NCI-H2029 (cell line): ENCODE measurements at regions not wholly inside any gene's neighbourhood (a gene's known extent, or its start where the extent isn't known, plus 50 kb on each side); places are given as distances from the start of the nearest gene placed in this dataset.

Source experiments
- DNase-seq: peaks from one replicate; lab custom pipeline; 2025; lab: John Stamatoyannopoulos, UW

DNA sequence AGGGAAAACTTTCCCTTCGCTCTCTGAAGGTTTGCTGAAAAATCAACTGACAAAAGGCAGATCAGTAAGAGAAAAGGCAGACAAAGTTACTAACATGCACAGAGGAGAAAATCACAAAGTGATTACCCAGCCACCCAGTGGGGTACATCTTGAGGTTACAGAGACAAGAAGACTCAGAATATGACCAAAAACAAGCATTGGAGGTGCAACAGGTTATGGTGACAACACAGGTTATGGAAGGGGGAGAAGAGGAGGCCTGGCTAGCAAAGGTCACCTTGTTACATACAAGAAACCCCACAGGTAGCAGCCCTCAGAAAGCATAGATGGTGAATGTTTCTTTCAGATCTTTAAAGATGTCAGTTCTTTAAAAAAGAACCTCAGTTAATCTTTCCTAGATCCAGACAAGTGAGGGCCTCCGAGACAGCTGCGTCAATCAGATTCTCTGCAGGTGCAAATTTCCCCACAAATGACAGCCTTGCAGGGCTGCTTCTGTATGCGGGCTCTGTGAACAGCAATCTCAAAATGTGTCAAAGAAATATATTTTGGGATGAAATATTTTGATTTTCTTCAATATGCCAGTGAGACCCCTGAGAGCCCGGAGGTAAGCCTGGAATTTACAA, 207.6 kb upstream of the RAB4A start:
- DNase-seq, result no peak

DNA sequence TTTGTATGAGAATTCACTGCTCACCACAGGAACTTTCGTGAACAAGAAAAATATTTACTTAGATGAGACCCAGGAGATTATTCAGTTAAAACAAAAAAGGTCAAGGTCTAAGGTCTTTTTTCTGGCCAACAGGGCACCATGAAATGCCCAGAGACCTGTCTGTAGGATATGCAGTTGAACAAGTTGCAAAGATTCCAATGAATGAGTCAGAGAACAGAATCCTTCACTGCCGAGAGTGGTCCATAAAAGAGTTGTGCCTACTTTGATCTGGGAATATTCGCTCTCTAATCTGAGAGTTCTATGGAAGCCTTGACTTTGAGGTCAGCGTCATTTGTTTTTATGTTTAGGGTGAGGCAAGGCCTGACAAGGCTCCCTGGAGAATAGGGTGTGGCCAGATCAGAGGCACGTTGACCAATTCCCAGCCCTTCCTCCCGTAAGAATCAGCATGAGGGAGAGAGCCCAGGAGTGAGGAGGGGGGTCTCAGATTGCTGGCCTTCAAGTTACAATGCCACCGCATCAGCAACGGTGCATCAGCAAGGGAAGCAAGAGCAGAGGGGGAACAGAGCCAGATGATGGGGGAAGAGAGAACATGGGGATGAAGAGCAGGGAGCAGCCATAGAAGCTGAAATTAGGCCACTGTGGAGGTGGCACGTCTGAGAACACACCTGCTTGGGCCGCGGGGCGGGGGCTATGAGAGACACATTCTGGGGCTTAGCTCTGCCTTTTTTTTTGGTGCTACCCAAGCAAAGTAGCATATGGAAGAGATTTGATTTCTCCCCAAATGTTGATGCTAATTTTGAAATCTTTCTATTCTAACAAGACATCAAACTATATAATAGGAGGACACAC, 206.4 kb upstream of the RAB4A start:
- no peak for DNase-seq

DNA sequence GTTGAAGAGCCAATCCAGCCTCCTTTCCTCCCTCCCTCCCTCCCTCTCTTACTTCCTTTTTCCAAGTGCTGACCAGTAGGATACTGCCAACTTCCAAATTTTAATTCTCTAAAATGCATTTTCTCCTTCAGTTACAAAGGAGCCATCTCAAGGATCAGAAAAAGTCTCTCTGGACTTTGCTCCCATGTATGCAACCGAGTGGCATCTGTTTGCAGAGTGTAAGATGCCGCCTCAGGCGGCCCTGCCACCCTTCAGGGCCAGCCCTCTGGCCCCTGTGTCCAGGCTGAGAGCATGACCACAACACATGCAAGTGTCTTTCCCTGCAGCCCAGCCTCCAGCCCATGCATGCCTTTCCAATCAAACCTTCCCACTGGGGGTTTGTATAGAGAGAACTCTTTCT, 205.3 kb upstream of the RAB4A start:
- DNase-seq, result no peak

DNA sequence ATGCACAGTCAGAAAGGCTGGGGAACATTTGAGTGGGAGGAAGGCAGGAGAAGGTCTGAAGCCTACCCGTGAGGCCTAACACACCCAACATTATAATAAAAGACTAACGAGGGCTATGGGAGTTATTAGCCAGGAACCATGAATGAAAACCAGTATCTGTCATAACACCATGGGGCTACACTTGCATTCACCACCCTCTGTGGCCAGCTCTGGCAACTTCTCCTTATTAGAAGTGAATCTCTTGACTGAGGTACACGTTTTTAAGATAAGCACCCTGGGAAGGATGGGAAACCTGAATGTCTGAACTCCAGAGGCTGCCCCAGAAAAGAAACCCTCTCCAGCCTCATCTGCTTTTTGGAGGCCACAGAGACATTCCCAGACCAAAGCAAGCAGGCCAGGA, 204.3 kb upstream of the RAB4A start:
- no peak for DNase-seq

DNA sequence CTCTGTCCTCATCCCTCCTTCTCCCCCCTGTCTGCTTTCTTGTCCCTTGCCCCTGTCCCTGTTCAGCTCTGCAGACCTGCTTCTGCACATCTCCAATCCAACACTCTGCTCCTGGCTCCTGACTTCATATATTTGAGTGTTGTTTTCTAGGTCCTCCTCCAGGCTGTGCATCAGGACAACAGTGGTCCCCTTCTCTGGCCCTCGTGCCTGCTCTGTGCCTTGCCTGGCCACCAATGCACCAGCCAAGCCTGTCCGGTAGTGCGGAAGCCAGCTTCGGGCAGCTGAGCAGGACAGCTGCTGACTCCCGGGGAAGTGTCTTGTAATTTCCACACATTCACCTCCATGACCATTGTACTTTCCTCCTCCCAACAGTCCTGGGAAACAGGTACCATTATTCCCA, 203.4 kb upstream of the RAB4A start:
- no peak for DNase-seq

DNA sequence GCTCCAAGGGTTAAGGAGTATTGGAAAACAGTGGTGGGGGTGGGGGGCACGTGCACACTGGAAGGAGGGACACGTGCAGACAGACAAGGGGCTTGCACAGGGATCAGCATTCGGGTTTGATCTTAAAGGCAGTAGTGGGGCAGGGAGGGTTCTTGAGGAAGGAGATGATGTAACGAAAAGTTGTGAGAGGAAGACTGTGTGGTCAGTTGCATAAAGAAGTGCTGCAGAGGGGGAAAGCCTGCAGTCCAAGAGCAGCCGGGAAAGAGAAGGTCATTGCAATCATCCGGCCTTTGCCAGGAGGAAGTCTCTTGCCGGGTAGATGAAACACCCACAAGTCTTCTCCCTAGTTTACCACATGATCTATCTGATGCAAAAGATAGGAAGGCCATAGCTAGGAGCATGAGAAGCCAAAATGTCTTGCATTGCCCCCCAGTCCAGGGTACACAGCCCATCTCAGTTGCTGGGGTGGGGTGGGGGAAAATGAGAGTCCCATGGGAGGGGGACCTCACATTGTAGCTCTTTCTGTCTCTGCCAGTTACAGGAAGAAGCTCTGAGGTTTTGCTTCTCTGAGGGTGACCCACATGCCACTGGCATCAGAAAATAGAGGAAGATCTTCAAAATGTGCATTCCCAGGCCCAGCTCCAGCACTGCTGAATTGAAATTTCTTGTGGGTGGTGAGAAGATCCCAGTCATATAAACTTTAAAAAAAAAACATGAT, 202.5 kb upstream of the RAB4A start:
- no peak for DNase-seq

DNA sequence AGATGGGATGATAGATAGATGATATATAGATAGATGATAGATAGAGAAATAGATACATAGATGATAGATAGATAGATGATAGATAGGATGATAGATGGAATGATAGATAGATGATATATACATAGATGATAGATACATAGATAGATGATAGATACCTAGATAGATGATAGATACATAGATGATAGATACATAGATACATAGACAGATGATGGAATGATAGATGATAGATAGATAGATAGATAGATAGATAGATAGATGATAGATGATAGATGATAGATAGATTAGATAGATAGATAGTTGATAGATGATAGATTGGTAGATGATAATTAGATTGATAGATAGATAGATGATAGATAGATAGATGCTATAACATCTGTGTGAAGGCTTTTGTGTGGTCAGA, 201.7 kb upstream of the RAB4A start:
- no peak for DNase-seq

DNA sequence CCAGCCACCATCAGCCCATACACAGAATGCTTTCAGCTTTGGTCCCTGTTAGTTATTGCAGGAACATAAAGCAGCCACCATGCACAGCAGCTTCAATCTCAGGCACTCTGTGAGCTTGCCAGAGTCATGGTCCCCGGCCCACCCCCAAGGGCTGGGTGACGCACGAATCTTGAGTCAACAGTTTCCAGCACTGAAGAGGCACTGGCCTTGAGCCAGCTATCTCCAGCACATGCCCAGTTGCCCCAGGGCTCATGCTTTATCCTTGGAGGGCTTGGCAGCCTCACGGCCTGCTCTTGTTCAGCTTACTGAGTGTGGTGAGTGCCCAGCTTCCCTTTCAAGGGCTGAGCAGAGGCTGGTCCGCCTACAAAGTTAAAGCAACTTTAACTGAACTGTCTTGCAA, 200.7 kb upstream of the RAB4A start:
- DNase-seq, result peak; percentile 95

DNA sequence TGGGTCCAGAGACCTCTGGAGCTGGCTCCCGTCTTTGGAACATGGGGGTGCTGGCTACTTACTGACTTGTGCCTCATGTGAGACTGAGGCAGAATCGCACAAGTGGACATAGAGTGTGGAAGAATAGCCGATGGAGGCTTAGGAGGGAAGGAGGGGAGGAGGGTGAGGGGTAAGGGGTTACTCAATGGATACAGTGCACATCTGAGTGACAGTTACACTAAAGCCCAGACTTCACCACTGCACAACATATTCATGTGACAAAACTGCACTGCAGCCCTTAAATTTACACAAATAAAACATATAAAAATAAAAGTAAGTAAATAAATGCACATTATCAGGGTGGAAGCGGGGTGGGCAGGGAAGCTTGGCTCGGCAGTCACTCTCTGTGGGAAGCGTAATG, 197.7 kb upstream of the RAB4A start:
- no peak for DNase-seq

DNA sequence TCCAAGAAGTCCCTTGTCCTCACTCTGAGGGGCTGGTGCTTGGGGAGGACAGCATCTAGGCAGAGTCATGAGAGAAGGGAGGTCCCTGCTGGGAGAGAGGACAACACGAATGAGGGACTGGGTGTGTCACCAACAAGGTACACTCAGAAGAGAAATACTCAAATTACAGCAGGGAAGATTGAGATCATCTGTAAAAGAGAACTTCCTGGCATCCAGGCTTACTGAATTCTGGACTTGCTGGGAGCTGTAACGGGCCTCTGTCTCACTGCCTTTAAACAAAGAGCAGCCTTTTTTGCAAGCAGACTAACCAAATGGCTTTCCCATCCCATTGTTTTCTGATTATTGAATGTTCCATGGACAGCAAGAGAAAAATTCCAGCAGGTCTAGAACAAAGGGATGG, 195.7 kb upstream of the RAB4A start:
- DNase-seq, result no peak

DNA sequence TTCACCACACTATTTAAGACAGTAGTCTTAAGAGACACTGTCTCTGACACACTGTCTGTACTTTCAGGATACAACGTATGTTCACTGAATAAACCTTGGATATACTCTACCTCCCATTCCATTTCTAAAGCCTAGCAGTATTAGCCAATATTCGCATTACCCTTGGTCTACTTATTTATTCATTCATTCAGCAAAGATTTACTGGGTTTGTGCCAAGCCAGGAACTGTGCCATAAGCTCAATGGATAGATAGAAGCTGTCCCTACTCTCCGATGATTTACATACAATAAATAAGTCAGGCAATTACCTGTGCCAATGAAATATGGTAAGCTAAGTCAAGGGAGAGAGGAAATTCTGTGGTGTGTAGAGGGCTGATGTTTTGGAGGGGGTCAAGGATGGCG, 195.2 kb upstream of the RAB4A start:
- DNase-seq, result no peak

DNA sequence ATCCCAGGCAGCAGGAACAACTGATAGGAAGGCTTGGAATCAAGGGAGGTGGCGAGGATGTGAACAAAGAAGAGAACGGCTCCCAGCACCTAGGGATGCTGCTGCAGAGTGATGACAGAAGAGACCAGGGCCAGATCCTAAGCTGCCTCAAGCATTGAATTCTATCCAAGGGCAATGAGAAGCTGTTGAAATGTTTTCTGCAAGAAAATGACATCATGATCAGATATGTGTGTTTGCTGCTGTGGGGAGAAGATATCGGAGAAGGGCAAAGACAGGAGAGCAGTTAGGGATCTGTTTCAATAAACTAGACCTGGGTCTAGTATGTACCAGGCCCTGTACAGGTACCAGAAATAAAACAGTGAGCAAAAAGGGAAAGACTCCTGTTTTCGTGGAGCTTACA, 194.7 kb upstream of the RAB4A start:
- no peak for DNase-seq

DNA sequence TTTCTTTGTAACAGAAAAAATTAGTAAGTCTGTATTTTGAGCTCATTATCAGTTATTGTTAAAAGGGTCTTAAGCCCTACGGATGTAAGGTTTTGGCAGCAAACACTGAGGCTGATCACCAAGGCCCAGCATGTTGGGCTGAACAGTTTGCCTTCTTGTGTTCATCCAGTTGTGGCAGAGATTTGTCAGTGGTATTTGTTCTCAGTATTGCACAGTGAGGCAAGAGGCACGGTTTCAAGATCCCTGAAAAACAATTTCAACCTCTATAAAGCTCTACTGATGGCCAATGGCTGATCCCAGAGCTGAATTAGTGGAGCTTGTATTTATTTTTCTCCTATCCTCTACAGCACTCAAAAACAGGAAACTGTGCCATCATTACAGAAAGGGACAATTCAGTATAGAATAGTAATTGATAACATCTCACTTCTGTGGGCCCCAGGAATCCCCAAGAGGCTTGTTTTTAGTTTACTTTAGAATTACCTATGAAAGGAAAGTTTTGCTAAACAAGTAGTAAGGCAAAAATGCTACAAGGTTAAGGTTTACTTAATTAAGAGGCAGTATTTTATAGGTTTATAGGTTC, 191.8 kb upstream of the RAB4A start:
- DNase-seq, result no peak

DNA sequence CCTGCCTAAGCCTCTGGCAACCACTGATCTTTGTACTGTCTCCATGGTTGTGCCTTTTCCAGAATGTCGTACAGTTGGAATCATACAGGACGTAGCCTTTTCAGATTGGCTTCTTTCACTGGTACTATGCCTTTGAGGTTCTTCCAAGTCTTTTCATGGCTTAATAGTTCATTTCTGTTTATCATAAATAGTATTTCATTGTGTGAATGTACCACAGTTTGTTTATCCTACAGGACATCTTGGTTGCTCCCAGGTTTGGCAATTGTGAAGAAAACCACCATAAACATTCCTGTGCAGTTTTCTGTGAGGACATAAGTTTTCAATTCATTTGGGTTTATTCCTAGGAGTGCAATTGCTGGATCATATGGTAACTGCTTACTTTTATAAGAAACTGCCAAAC, 190.6 kb upstream of the RAB4A start:
- no peak for DNase-seq

DNA sequence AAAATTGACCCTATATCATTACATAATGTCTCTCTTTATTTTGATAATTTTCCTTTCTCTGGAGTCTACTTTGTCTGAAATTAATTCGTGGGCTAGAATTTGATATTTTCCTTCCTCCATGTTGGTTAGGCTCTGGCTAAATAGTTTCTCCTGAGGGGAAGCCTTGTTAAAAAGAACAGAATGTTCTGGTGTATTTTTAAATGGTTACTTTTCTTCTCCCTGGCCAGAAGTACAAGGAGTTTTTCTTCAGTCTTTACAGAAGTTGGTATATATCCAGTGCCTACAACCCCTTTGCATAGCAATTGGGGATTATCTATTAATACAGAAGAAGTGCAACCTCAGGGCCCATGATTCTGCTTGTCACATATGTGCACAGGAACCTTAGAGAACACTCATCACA, 185.6 kb upstream of the RAB4A start:
- no peak for DNase-seq

DNA sequence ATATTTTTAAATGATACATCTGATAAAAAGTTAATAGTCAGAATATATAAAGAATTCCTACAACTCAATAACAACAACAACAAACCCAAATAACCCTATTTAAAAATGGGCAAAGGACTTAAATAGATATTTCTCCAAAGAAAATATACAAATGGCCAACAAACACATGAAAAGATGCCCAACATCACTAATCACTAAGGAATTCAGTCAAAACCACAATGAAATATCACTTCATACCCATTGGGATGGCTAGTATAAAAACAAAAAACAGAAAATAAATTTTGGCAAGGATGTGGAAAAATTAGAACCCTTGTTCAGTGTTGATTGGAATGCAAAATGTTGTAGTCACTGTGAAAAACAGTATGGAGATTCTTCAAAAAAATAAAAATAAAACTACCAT, 184.8 kb upstream of the RAB4A start:
- DNase-seq, result no peak

DNA sequence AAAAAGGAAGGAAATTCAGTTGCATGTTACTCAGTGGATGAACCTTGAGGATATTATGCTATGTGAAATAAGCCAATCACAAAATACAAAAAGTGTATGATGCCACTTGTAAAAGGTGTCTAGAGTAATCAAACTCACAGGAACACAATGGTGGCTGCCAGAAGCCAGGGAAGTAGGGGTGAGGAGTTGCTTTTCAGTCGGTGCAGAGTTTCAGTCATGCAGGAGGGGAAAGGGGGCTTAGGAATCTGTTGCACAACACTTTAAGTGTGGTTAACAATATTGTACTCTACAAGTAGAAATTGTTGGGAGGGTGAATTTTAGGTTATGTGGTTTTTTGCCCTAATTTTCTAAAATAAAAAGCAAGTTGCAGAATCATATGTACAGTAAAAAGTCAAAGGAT, 184.2 kb upstream of the RAB4A start:
- no peak for DNase-seq

DNA sequence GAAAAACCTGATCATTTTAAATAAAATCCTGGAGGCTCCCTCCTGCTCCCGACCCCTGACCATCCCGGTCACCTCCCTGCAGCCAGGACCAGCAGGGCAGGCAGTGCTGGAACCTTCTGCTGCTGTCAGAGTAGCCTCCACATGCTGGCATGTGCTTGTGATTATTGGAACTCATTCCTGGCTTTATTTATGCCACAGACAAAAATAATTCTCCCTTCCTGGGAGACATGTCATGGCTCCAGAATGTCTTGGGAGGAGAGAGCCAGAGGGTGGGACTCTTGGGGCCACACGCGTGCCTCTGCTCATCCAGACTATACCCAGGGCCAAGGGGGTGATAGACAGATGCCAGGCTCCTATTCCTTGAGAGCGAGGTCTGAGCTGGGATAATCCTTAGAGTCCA, 183.6 kb upstream of the RAB4A start:
- no peak for DNase-seq

DNA sequence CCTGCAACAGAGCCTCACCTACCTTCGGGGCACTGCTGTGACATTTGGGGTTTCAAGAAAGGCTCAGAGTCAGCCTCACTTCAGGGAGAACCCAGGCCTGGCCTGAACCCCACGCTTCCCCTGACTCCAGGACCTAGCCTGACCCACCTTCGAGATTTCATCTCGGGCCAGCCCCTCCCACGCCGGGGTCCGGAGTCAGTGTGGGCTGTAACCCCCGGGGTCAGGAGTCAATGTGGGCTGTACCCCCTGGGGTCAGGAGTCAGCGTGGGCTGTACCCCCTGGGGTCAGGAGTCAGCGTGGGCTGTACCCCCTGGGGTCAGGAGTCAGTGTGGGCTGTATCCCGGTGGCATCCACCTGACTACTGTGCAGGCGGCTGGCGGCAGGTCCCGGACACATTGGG, 183.0 kb upstream of the RAB4A start:
- no peak for DNase-seq

DNA sequence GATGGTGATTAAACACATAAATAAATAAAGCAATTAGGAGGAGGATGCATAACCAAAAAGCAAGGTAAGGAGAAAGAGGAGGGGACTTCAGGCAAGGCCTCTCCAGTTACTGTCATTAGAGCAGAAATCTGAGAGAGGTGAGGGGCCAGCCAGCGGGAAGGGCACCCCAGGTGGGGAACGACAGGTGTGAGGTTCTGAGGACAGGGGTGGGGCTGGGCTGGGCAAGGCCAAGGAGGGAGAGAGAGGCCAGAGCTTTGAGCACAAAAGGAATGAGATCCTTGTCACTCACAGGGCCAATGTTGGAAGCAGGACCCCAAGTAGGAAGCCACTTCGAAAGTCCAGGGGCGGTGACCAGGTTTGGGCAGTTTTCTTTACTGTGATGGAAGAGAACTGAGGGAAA, 182.2 kb upstream of the RAB4A start:
- DNase-seq, result no peak

DNA sequence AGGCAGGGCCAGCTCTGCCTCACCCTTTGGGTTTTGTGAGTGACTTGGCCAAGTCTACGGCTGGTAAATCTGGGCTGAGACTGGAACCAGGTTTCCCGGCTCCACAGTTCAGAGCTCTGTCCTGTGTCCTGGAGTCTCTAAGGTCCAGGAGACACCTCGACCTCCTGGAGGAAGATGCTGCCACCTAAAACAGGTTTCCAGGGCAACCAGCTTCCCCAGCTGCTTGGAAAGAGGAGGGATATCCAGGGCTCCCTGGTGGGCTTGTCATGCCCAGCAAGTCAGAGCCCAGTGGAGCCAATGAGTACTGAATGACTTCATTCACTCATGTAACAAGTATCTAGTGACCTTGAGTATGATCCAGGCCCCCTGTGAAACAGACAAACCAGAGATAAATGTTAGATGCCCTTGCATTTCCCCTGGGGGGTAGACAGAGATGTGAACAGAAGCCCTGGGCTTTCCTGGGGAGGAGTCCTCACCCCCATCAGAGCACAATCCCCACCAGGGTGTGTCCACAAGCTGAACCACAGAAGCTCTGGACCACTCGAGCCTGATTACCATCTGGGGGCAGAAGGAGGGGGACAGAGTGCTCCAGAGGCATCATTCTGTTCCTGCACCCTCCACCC, 181.2 kb upstream of the RAB4A start:
- DNase-seq, result no peak

DNA sequence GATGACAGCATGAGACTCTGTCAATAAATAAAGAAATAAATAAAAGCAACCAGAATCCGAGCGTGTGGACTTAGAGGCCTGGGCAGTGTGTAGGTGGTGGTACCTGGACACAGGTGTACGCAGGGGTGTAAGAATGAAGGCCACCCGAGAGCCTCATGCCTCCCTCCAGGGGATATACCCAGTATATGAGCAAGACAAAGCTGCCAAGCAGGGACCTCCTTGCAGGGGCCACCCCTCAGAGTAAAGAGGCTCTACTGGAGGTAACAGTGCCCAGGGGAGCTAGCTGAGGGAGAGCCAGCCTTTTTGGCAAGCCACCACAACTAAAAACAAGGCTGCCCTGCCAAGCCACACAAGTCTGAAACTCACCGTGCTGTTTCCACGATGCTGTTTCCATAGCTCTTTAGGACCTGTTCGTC, 179.2 kb upstream of the RAB4A start:
- DNase-seq, result no peak
